Naive thymus-derived CD4-positive, alpha-beta T cell (primary cell): ENCODE measurements at regions not wholly inside any gene's neighbourhood (a gene's known extent, or its start where the extent isn't known, plus 50 kb on each side); places are given as distances from the start of the nearest gene placed in this dataset.

Source experiments
- ATAC-seq: fragments of 150-1000 bp; cut with Tn5 transposase; 2 replicates; pipeline ENCODE4 v1.10.0; 2021; ENCODE audit warnings: mild to moderate bottlenecking, moderate library complexity
- CTCF ChIA-PET: fragments of 350-600 bp; sonication (Branson Sonifier 250); formaldehyde crosslinking; loops from one replicate; lab custom pipeline; 2021; ENCODE audit warnings: antibody characterized with exemption; lab: Charles Lee
- POLR2A ChIA-PET: fragments of 350-600 bp; sonication (Branson Sonifier 250); formaldehyde crosslinking; loops from one replicate; lab custom pipeline; 2021; ENCODE audit warnings: antibody characterized with exemption, inconsistent platforms; lab: Charles Lee
- DNase-seq, 9 donors: peaks; one replicate each; pipeline versions ENCODE4 v3.0.0 to v3.0.0-alpha.2; 2020 to 2022; ENCODE audit warnings: mixed read lengths in 1 of 9
- H3K27ac ChIP-seq: one replicate; pipeline ENCODE4 v1.7.0; 2013; ENCODE audit warnings: mild to moderate bottlenecking, low read depth, low read length, moderate library complexity
- H3K27me3 ChIP-seq, 2 donors: one replicate each; pipeline ENCODE4 v1.7.0; 2013; ENCODE audit warnings: low read length in 2 of 2, mild to moderate bottlenecking in 2 of 2, moderate library complexity in 2 of 2; ENCODE audit not compliant: control insufficient read depth in 2 of 2, insufficient read depth in 2 of 2
- H3K36me3 ChIP-seq, 3 experiments: 1 replicate in 2 of 3; 2 replicates in 1 of 3; pipeline ENCODE4 v1.7.0; 2013; ENCODE audit warnings: low read length in 3 of 3, mild to moderate bottlenecking in 3 of 3, moderate library complexity in 1 of 3; ENCODE audit not compliant: insufficient read depth in 3 of 3, control insufficient read depth in 2 of 3
- H3K4me1 ChIP-seq, 2 donors: one replicate each; pipeline ENCODE4 v1.7.0; 2013; ENCODE audit warnings: low read length in 2 of 2, mild to moderate bottlenecking in 2 of 2, moderate library complexity in 1 of 2; ENCODE audit not compliant: control insufficient read depth in 2 of 2, insufficient read depth in 2 of 2
- H3K4me3 ChIP-seq: 2 replicates; pipeline ENCODE4 v1.7.0; 2013; ENCODE audit warnings: mild to moderate bottlenecking, low read length
- H3K9me3 ChIP-seq, 3 experiments: 1 replicate in 2 of 3; 2 replicates in 1 of 3; pipeline ENCODE4 v1.7.0; 2013; ENCODE audit warnings: low read length in 3 of 3; ENCODE audit not compliant: control insufficient read depth in 2 of 3
- H3K27ac Mint-ChIP-seq, 9 donors: one replicate each; pipeline ENCODE4 v1.8.0; 2020 to 2022; ENCODE audit warnings: mixed read lengths in 9 of 9, mild to moderate bottlenecking in 8 of 9, moderate library complexity in 5 of 9, inconsistent platforms in 2 of 9
- H3K27me3 Mint-ChIP-seq, 5 donors: one replicate each; pipeline ENCODE4 v1.8.0; 2021 to 2022; ENCODE audit warnings: mixed read lengths in 5 of 5, mild to moderate bottlenecking in 1 of 5
- H3K36me3 Mint-ChIP-seq, 5 donors: one replicate each; pipeline ENCODE4 v1.8.0; 2020 to 2022; ENCODE audit warnings: mixed read lengths in 5 of 5, mild to moderate bottlenecking in 3 of 5, inconsistent platforms in 1 of 5
- H3K4me1 Mint-ChIP-seq, 7 donors: one replicate each; pipeline ENCODE4 v1.8.0; 2020 to 2022; ENCODE audit warnings: mixed read lengths in 7 of 7, mild to moderate bottlenecking in 3 of 7, inconsistent platforms in 1 of 7
- H3K4me3 Mint-ChIP-seq, 10 donors: one replicate each; pipeline ENCODE4 v1.8.0; 2020 to 2022; ENCODE audit warnings: mild to moderate bottlenecking in 10 of 10, mixed read lengths in 10 of 10, moderate library complexity in 6 of 10, inconsistent platforms in 2 of 10
- H3K9me3 Mint-ChIP-seq, 11 donors: one replicate each; pipeline ENCODE4 v1.8.0; 2020 to 2022; ENCODE audit warnings: mixed read lengths in 11 of 11, mild to moderate bottlenecking in 4 of 11, inconsistent platforms in 1 of 11, moderate library complexity in 1 of 11
- intact Hi-C, 2 donors: fragments of 100-400 bp; cut with micrococcal nuclease; formaldehyde crosslinking; loops; one replicate each; pipeline ENCODE4 v1.15.1; 2023

GRCh38 chr5:124582561-124582840 lies 163.9 kb downstream of the ZNF608 start:
- Mint-ChIP-seq H3K4me1 (peaks cover 5 to 14% (median 10%) of the 10 kb centered on the region in 7 donors), H3K27me3 (peaks cover 0 to 3% (median 0%) of the 10 kb centered on the region in 5 donors), H3K9me3 (peaks cover 0 to 8% (median 0%) of the 10 kb centered on the region in 11 donors), H3K4me3 (no peak overlapping the region), H3K27ac (no peak overlapping the region), H3K36me3 (no peaks in the 10 kb centered on the region)
- ATAC-seq: no peak
- intact Hi-C loops: loop anchor here in 1 of 2 donors (5.0 kb wide), 1 partner anchor 70 kb away; no protein-coding TSS in a partner anchor
- POLR2A ChIA-PET: no interaction called here
- Histone ChIP-seq H3K4me3 (no peak overlapping the region), H3K27ac (no peak overlapping the region), H3K27me3 (no peaks in the 10 kb centered on the region), H3K4me1 (no peaks in the 10 kb centered on the region), H3K9me3 (no peaks in the 10 kb centered on the region), H3K36me3 (no peaks in the 10 kb centered on the region)
- DNase-seq: no peak
- CTCF ChIA-PET: no interaction called here

DNA sequence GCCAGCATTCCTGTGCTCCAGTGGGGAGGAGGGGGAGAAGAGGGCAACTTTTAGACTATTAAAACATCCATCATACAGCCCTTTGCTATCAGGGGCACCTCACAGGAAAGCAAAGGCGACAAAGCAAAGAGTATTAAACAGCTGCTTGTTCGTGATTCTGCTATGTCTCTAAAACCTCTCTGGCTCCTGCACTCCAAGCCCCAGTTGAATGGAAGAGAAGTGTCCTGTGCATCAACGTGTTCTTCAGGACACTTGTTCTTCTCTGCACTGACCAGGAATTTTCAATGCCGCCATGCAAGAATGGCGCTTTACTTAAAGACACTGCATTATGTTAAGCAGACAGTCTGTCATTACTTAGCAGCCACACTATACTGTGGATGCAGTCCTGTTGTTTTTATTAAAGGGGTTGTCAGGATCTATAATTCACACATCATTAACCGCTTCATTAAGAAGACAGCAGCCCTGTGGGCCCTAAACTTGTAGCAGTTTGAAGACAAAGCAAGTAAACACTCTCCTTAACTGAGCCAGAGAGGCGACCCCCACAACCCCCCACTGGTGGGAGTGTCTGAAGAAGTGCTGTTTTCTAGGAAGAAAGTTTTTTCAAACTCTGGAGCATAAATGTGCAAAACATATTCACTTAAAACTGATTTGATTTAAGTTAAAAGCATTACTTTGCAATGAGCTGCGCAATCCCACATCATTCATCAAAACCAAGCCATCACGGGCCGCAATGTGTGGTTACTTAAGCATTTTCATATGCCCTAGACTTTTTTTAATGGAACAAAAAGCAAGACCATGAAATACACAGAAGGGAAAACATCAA lies 164.5 kb downstream of the ZNF608 start:
- POLR2A ChIA-PET: no interaction called here
- peaks cover 0 to 3% (median 0%) of the 10 kb centered on the region in 5 donors for H3K27me3 Mint-ChIP-seq
- Histone ChIP-seq H3K4me1 (no peaks in the 10 kb centered on the region), H3K9me3 (no peaks in the 10 kb centered on the region), H3K4me3 (no peak overlapping the region), H3K27ac (no peak overlapping the region), H3K27me3 (no peaks in the 10 kb centered on the region), H3K36me3 (no peaks in the 10 kb centered on the region)
- H3K4me1 Mint-ChIP-seq: peaks cover 5 to 14% (median 10%) of the 10 kb centered on the region in 7 donors
- peaks cover 0 to 8% (median 0%) of the 10 kb centered on the region in 11 donors for H3K9me3 Mint-ChIP-seq
- intact Hi-C loops: loop anchor here in 1 of 2 donors (5.0 kb wide), 1 partner anchor 70 kb away; no protein-coding TSS in a partner anchor
- no peaks in the 10 kb centered on the region for H3K36me3 Mint-ChIP-seq
- no peak overlapping the region for H3K27ac Mint-ChIP-seq
- no peak for DNase-seq
- no peak for ATAC-seq
- CTCF ChIA-PET: no interaction called here
- H3K4me3 Mint-ChIP-seq: no peak overlapping the region

DNA sequence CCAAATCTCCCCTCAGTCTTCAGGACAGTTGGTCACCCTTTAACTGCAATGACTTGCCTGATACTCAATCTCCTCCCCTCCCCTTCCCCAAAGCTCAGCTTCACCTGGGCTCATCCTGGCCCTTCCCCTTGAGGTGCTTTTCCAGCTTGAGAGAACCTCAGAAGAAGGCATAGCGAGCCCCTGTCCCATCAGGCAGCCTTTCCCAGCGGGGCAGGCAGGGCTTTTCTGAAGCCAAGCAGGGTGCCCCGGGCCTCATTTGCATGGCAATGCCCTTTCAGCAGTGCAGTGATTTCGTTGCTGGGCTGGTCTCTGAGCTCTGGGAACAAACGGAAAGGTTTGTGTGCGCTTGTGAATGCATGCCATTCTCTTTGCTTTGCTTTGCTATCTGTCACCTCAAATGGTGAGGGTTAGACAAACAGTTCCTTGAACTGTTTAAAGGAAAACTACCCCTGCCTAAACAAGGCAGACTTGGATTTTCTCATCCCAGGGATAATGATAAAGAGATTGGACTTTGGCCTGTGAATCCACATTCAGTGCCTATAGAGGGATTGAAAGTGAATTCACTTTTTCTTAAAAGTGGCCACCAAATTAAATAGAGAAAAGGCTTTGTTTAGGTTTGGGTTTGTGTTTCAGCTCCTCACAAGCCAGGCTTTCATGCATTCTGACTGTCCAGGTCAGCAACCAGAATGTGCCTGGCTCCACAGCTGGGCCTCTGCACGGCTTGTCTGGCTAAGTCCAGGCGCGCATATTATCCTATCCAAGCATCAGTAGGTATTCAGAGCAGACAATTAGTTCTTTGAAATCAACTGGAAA lies 165.3 kb downstream of the ZNF608 start:
- Mint-ChIP-seq H3K4me3 (no peak overlapping the region), H3K27ac (no peak overlapping the region), H3K9me3 (peaks cover 0 to 8% (median 0%) of the 10 kb centered on the region in 11 donors), H3K4me1 (peaks cover 5 to 14% (median 10%) of the 10 kb centered on the region in 7 donors), H3K27me3 (peaks cover 0 to 5% (median 0%) of the 10 kb centered on the region in 5 donors), H3K36me3 (no peaks in the 10 kb centered on the region)
- Histone ChIP-seq H3K36me3 (no peaks in the 10 kb centered on the region), H3K4me3 (no peak overlapping the region), H3K27ac (no peak overlapping the region), H3K9me3 (no peaks in the 10 kb centered on the region), H3K4me1 (no peaks in the 10 kb centered on the region), H3K27me3 (no peaks in the 10 kb centered on the region)
- DNase-seq: no peak
- intact Hi-C loops: loop anchor here in 1 of 2 donors (5.0 kb wide), 1 partner anchor 71 kb away; no protein-coding TSS in a partner anchor
- ATAC-seq: no peak
- POLR2A ChIA-PET: no interaction called here
- CTCF ChIA-PET: no interaction called here

- H3K27me3 Mint-ChIP-seq: peaks cover 0 to 5% (median 0%) of the 10 kb centered on the region in 5 donors
- POLR2A ChIA-PET: no interaction called here
Measured at GRCh38 chr5:124580512-124580911, 165.9 kb downstream of the ZNF608 start.

DNA sequence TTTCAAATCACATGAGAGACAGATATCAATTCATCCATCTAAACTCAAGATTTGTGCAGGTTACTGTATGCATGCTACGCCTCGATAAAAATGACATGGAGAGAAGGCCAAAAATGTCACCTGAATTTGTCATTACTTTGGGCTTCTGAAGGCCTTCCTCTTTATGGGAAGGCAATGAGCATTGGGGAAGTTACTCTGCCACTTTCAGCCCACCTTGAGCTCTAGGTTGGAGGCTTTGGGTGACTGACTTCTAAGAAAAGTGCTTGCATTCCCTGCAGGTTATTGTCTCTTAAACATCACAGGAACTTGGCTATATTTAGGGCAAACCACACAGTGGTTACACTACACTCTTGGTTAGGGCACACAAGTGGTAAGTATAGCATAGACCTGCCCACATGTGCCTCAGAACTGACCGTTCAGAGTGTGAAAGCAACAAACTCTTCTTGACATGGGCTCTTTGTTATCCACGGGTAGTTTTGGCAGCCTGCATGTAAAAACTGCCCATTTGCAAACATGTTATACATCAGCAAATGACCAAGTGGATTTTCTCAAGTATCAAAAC lies 169.5 kb downstream of the ZNF608 start:
- POLR2A ChIA-PET: no interaction called here
- H3K4me1 Mint-ChIP-seq: no peaks in the 10 kb centered on the region
- peaks cover 0 to 6% (median 0%) of the 10 kb centered on the region in 11 donors for H3K9me3 Mint-ChIP-seq
- H3K4me3 Mint-ChIP-seq: no peak overlapping the region
- intact Hi-C loops: no loop called here
- Histone ChIP-seq H3K4me1 (no peaks in the 10 kb centered on the region), H3K36me3 (no peaks in the 10 kb centered on the region), H3K4me3 (no peak overlapping the region), H3K27ac (no peak overlapping the region), H3K9me3 (no peaks in the 10 kb centered on the region), H3K27me3 (no peaks in the 10 kb centered on the region)
- H3K36me3 Mint-ChIP-seq: no peaks in the 10 kb centered on the region
- CTCF ChIA-PET: no interaction called here
- no peak overlapping the region for H3K27ac Mint-ChIP-seq
- ATAC-seq: no peak
- peaks cover 0 to 10% (median 4%) of the 10 kb centered on the region in 5 donors for H3K27me3 Mint-ChIP-seq
- no peak for DNase-seq

More at GRCh38 chr5:124580512-124580911, 165.9 kb downstream of the ZNF608 start:
- Histone ChIP-seq H3K27me3 (no peaks in the 10 kb centered on the region), H3K4me3 (no peak overlapping the region), H3K27ac (no peak overlapping the region), H3K4me1 (no peaks in the 10 kb centered on the region), H3K9me3 (no peaks in the 10 kb centered on the region), H3K36me3 (no peaks in the 10 kb centered on the region)
- no peak overlapping the region for H3K4me3 Mint-ChIP-seq
- no peak overlapping the region for H3K27ac Mint-ChIP-seq
- H3K9me3 Mint-ChIP-seq: peaks cover 0 to 8% (median 0%) of the 10 kb centered on the region in 11 donors
- intact Hi-C loops: loop anchor here in 1 of 2 donors (5.0 kb wide), 1 partner anchor 72 kb away; no protein-coding TSS in a partner anchor
- ATAC-seq (no peak), DNase-seq (no peak)
- H3K36me3 Mint-ChIP-seq: no peaks in the 10 kb centered on the region
- peaks cover 5 to 14% (median 10%) of the 10 kb centered on the region in 7 donors for H3K4me1 Mint-ChIP-seq
- CTCF ChIA-PET: no interaction called here

- intact Hi-C loops: no loop called here
- H3K27ac ChIP-seq: no peak overlapping the region
- no peak overlapping the region for H3K27ac Mint-ChIP-seq
- no peak overlapping the region for H3K4me3 ChIP-seq
- peaks cover 0 to 6% (median 0%) of the 10 kb centered on the region in 11 donors for H3K9me3 Mint-ChIP-seq
- DNase-seq: no peak
- ATAC-seq: no peak
- H3K36me3 ChIP-seq: no peaks in the 10 kb centered on the region
- ChIA-PET CTCF (no interaction called here), POLR2A (no interaction called here)
- no peaks in the 10 kb centered on the region for H3K4me1 Mint-ChIP-seq
- no peaks in the 10 kb centered on the region for H3K4me1 ChIP-seq
- no peaks in the 10 kb centered on the region for H3K36me3 Mint-ChIP-seq
- peaks cover 0 to 10% (median 4%) of the 10 kb centered on the region in 5 donors for H3K27me3 Mint-ChIP-seq
- H3K27me3 ChIP-seq: no peaks in the 10 kb centered on the region
- no peak overlapping the region for H3K4me3 Mint-ChIP-seq
- H3K9me3 ChIP-seq: no peaks in the 10 kb centered on the region
Measured at GRCh38 chr5:124575725-124576124, 170.7 kb downstream of the ZNF608 start.
